Natural killer cell (primary cell): ENCODE measurements at regions not wholly inside any gene's neighbourhood (a gene's known extent, or its start where the extent isn't known, plus 50 kb on each side); places are given as distances from the start of the nearest gene placed in this dataset.

ENCODE experiments used
- ATAC-seq, 3 donors: fragments of 150-1000 bp in 2 of 3; fragments of 200-7000 bp in 1 of 3; cut with Tn5 transposase; 1 replicate in 1 of 3; 2 replicates in 2 of 3; pipeline ENCODE4 v1.10.0; 2021; ENCODE audit warnings: mild to moderate bottlenecking in 2 of 3, moderate library complexity in 2 of 3
- DNase-seq, 2 donors: peaks; one replicate each; pipeline versions ENCODE4 v3.0.0 to v3.0.0-alpha.2; 2013 to 2021; ENCODE audit warnings: mixed read lengths in 1 of 2
- H3K27ac ChIP-seq: one replicate; pipeline ENCODE4 v1.5.1; 2013; ENCODE audit warnings: mild to moderate bottlenecking, low read length
- H3K27me3 ChIP-seq: one replicate; pipeline ENCODE4 v1.6.1; 2013; ENCODE audit warnings: low read length; ENCODE audit not compliant: control insufficient read depth, insufficient read depth
- H3K36me3 ChIP-seq: one replicate; pipeline ENCODE4 v1.6.1; 2013; ENCODE audit warnings: low read length; ENCODE audit not compliant: control insufficient read depth, insufficient read depth
- H3K4me1 ChIP-seq: one replicate; pipeline ENCODE4 v1.6.1; 2013; ENCODE audit warnings: low read length; ENCODE audit not compliant: control insufficient read depth, insufficient read depth
- H3K4me3 ChIP-seq: one replicate; pipeline ENCODE4 v1.5.1; 2013; ENCODE audit warnings: low read length
- H3K9me3 ChIP-seq: one replicate; pipeline ENCODE4 v1.6.1; 2013; ENCODE audit warnings: low read length; ENCODE audit not compliant: control insufficient read depth, insufficient read depth
- H3K27ac Mint-ChIP-seq, 2 donors: one replicate each; pipeline ENCODE4 v1.8.0; 2022; ENCODE audit warnings: mild to moderate bottlenecking in 2 of 2, mixed read lengths in 2 of 2, moderate library complexity in 1 of 2
- H3K27me3 Mint-ChIP-seq, 2 donors: one replicate each; pipeline ENCODE4 v1.8.0; 2022; ENCODE audit warnings: low read depth in 2 of 2, mixed read lengths in 2 of 2
- H3K36me3 Mint-ChIP-seq: one replicate; pipeline ENCODE4 v1.8.0; 2022; ENCODE audit warnings: mixed read lengths
- H3K4me1 Mint-ChIP-seq, 2 donors: one replicate each; pipeline ENCODE4 v1.8.0; 2022; ENCODE audit warnings: mixed read lengths in 2 of 2
- H3K4me3 Mint-ChIP-seq: one replicate; pipeline ENCODE4 v1.8.0; 2022; ENCODE audit warnings: mild to moderate bottlenecking, moderate library complexity, mixed read lengths
- H3K9me3 Mint-ChIP-seq, 2 donors: one replicate each; pipeline ENCODE4 v1.8.0; 2022; ENCODE audit warnings: mixed read lengths in 2 of 2
- CTCF ChIP-seq: fragments of 200-600 bp; IDR thresholded peaks from one replicate; pipeline ENCODE4 v1.8.0; 2022; ENCODE audit warnings: antibody characterized with exemption
- WGBS: methylation state at CpG from one replicate; pipeline ENCODE4 v1.1.7; 2013; ENCODE audit warnings: missing lambda C conversion rate; ENCODE audit not compliant: insufficient coverage; 5-methylcytosine and 5-hydroxymethylcytosine counted together
- intact Hi-C: fragments of 100-400 bp; cut with micrococcal nuclease; formaldehyde crosslinking; loops from one replicate; pipeline ENCODE4 v1.14.2; 2022

GRCh38 chr6:113560376-113560775, 296.8 kb upstream of the MARCKS start:
- no peaks in the 10 kb centered on the region for H3K4me1 Mint-ChIP-seq
- WGBS, result 100% methylated on average over 1 of the region's 1 CpG
- TF ChIP-seq CTCF, result no peak
- Histone ChIP-seq H3K4me1 (no peaks in the 10 kb centered on the region), H3K9me3 (no peaks in the 10 kb centered on the region), H3K27me3 (no peaks in the 10 kb centered on the region), H3K27ac (no peak overlapping the region), H3K4me3 (no peak overlapping the region), H3K36me3 (no peaks in the 10 kb centered on the region)
- ATAC-seq (no peak), DNase-seq (no peak)
- no peaks in the 10 kb centered on the region for H3K27me3 Mint-ChIP-seq
- H3K36me3 Mint-ChIP-seq, result no peaks in the 10 kb centered on the region
- intact Hi-C loops, result no loop called here
- H3K9me3 Mint-ChIP-seq, result peaks cover 4 to 8% of the 10 kb centered on the region in 2 donors
- no peak overlapping the region for H3K4me3 Mint-ChIP-seq
- H3K27ac Mint-ChIP-seq, result no peak overlapping the region

GRCh38 chr6:113560908-113561307, 296.2 kb upstream of the MARCKS start:
- no peaks in the 10 kb centered on the region for H3K4me1 ChIP-seq
- no peaks in the 10 kb centered on the region for H3K36me3 ChIP-seq
- no peaks in the 10 kb centered on the region for H3K36me3 Mint-ChIP-seq
- H3K4me3 ChIP-seq, result no peak overlapping the region
- no peaks in the 10 kb centered on the region for H3K27me3 Mint-ChIP-seq
- H3K9me3 Mint-ChIP-seq, result peaks cover 4 to 8% of the 10 kb centered on the region in 2 donors
- no peaks in the 10 kb centered on the region for H3K4me1 Mint-ChIP-seq
- no peak overlapping the region for H3K27ac ChIP-seq
- DNase-seq, result no peak
- no peak overlapping the region for H3K4me3 Mint-ChIP-seq
- H3K27me3 ChIP-seq, result no peaks in the 10 kb centered on the region
- no peak for ATAC-seq
- TF ChIP-seq CTCF, result no peak
- no peak overlapping the region for H3K27ac Mint-ChIP-seq
- no peaks in the 10 kb centered on the region for H3K9me3 ChIP-seq
- intact Hi-C loops, result no loop called here

- WGBS, result 88% methylated on average over 2 of the region's 2 CpGs
- intact Hi-C loops, result no loop called here
- no peak overlapping the region for H3K4me3 ChIP-seq
- H3K4me1 ChIP-seq, result no peaks in the 10 kb centered on the region
- H3K9me3 Mint-ChIP-seq, result peaks cover 2 to 3% of the 10 kb centered on the region in 2 donors
- H3K9me3 ChIP-seq, result no peaks in the 10 kb centered on the region
- no peak for DNase-seq
- ATAC-seq, result no peak
- H3K27me3 ChIP-seq, result no peaks in the 10 kb centered on the region
- no peaks in the 10 kb centered on the region for H3K27me3 Mint-ChIP-seq
- no peak for TF ChIP-seq CTCF
- no peaks in the 10 kb centered on the region for H3K4me1 Mint-ChIP-seq
- no peak overlapping the region for H3K27ac ChIP-seq
- H3K27ac Mint-ChIP-seq, result no peak overlapping the region
- no peaks in the 10 kb centered on the region for H3K36me3 Mint-ChIP-seq
- H3K36me3 ChIP-seq, result no peaks in the 10 kb centered on the region
- no peak overlapping the region for H3K4me3 Mint-ChIP-seq
Measured at GRCh38 chr6:113562248-113562647, 294.9 kb upstream of the MARCKS start.

GRCh38 chr6:113564371-113565171, 292.6 kb upstream of the MARCKS start:
- Histone ChIP-seq H3K27ac (no peak overlapping the region), H3K4me3 (no peak overlapping the region), H3K9me3 (no peaks in the 10 kb centered on the region), H3K27me3 (no peaks in the 10 kb centered on the region), H3K4me1 (no peaks in the 10 kb centered on the region), H3K36me3 (no peaks in the 10 kb centered on the region)
- H3K4me3 Mint-ChIP-seq, result no peak overlapping the region
- peaks cover 2 to 3% of the 10 kb centered on the region in 2 donors for H3K9me3 Mint-ChIP-seq
- H3K27me3 Mint-ChIP-seq, result no peaks in the 10 kb centered on the region
- intact Hi-C loops, result no loop called here
- no peak for TF ChIP-seq CTCF
- no peak overlapping the region for H3K27ac Mint-ChIP-seq
- DNase-seq (no peak), ATAC-seq (no peak)
- WGBS, result 45% methylated on average over 22 of the region's 22 CpGs
- H3K36me3 Mint-ChIP-seq, result no peaks in the 10 kb centered on the region
- H3K4me1 Mint-ChIP-seq, result no peaks in the 10 kb centered on the region
